Activated CD8-positive, alpha-beta T cell treated with anti-CD3 and anti-CD28 coated beads for 36 hours (primary cell): ENCODE measurements at regions not wholly inside any gene's neighbourhood (a gene's known extent, or its start where the extent isn't known, plus 50 kb on each side); places are given as distances from the start of the nearest gene placed in this dataset.
A peak's percentile ranks its signal among the peaks of the same experiment; 100 is the strongest.

Experiments used
- ATAC-seq: fragments of 200-7000 bp; cut with Tn5 transposase; one replicate; pipeline ENCODE4 v1.10.0; 2021; ENCODE audit warnings: mild to moderate bottlenecking, moderate library complexity
- CTCF ChIA-PET: fragments of 350-600 bp; sonication (Branson Sonifier 250); formaldehyde crosslinking; loops from one replicate; lab custom pipeline; 2021; ENCODE audit warnings: antibody characterized with exemption; lab: Charles Lee
- POLR2A ChIA-PET: fragments of 350-600 bp; sonication (Branson Sonifier 250); formaldehyde crosslinking; loops from one replicate; lab custom pipeline; 2021; ENCODE audit warnings: antibody characterized with exemption; lab: Charles Lee
- DNase-seq: peaks from one replicate; pipeline ENCODE4 v3.0.0-alpha.2; 2020
- H3K27ac Mint-ChIP-seq: one replicate; pipeline ENCODE4 v1.8.0; 2021; ENCODE audit warnings: mild to moderate bottlenecking, mixed read lengths
- H3K27me3 Mint-ChIP-seq: one replicate; pipeline ENCODE4 v1.8.0; 2021; ENCODE audit warnings: mixed read lengths
- H3K36me3 Mint-ChIP-seq: one replicate; pipeline ENCODE4 v1.8.0; 2021; ENCODE audit warnings: low read depth, mixed read lengths
- H3K4me1 Mint-ChIP-seq: one replicate; pipeline ENCODE4 v1.8.0; 2021; ENCODE audit warnings: low read depth, mixed read lengths
- H3K4me3 Mint-ChIP-seq: one replicate; pipeline ENCODE4 v1.8.0; 2021; ENCODE audit warnings: mild to moderate bottlenecking, moderate library complexity, mixed read lengths
- H3K9me3 Mint-ChIP-seq: one replicate; pipeline ENCODE4 v1.8.0; 2021; ENCODE audit warnings: mixed read lengths
- CTCF ChIP-seq: fragments of 200-600 bp; IDR thresholded peaks from one replicate; pipeline ENCODE4 v1.8.0; 2022; ENCODE audit warnings: antibody characterized with exemption, mild to moderate bottlenecking
- intact Hi-C: fragments of 100-400 bp; cut with micrococcal nuclease; formaldehyde crosslinking; loops from one replicate; pipeline ENCODE4 v1.10.0; 2022

GRCh38 chr20:22949331-22950109 lies 85.6 kb upstream of the SSTR4 start:
- Mint-ChIP-seq H3K36me3 (no peaks in the 10 kb centered on the region), H3K27me3 (peaks cover 2% of the 10 kb centered on the region), H3K9me3 (no peaks in the 10 kb centered on the region), H3K4me3 (no peak overlapping the region), H3K4me1 (no peaks in the 10 kb centered on the region), H3K27ac (no peak overlapping the region)
- ATAC-seq (peak; percentile 30), DNase-seq (peak; percentile 24)
- intact Hi-C loops, result no loop called here
- CTCF ChIA-PET, result no interaction called here
- POLR2A ChIA-PET, result no interaction called here
- TF ChIP-seq CTCF, result no peak

- ChIA-PET POLR2A (no interaction called here), CTCF (no interaction called here)
- H3K27me3 Mint-ChIP-seq, result no peaks in the 10 kb centered on the region
- intact Hi-C loops, result no loop called here
- TF ChIP-seq CTCF, result no peak
- no peak overlapping the region for H3K4me3 Mint-ChIP-seq
- DNase-seq, result no peak
- ATAC-seq, result no peak
- no peaks in the 10 kb centered on the region for H3K36me3 Mint-ChIP-seq
- H3K4me1 Mint-ChIP-seq, result no peaks in the 10 kb centered on the region
- H3K27ac Mint-ChIP-seq, result no peak overlapping the region
- no peaks in the 10 kb centered on the region for H3K9me3 Mint-ChIP-seq
Measured at GRCh38 chr20:22951966-22952365, 83.1 kb upstream of the SSTR4 start.

- Mint-ChIP-seq H3K36me3 (no peaks in the 10 kb centered on the region), H3K9me3 (no peaks in the 10 kb centered on the region), H3K27ac (no peak overlapping the region), H3K27me3 (no peaks in the 10 kb centered on the region), H3K4me1 (no peaks in the 10 kb centered on the region), H3K4me3 (no peak overlapping the region)
- TF ChIP-seq CTCF, result no peak
- ChIA-PET POLR2A (no interaction called here), CTCF (no interaction called here)
- DNase-seq, result no peak
- intact Hi-C loops, result no loop called here
- ATAC-seq, result no peak
Measured at GRCh38 chr20:22954661-22955060, 80.5 kb upstream of the SSTR4 start.

GRCh38 chr20:22958390-22958789 lies 76.7 kb upstream of the SSTR4 start:
- Mint-ChIP-seq H3K4me3 (no peak overlapping the region), H3K27me3 (no peaks in the 10 kb centered on the region), H3K4me1 (no peaks in the 10 kb centered on the region), H3K27ac (no peak overlapping the region), H3K36me3 (no peaks in the 10 kb centered on the region), H3K9me3 (no peaks in the 10 kb centered on the region)
- ATAC-seq, result no peak
- no peak for DNase-seq
- POLR2A ChIA-PET, result no interaction called here
- intact Hi-C loops, result no loop called here
- no peak for TF ChIP-seq CTCF
- CTCF ChIA-PET, result no interaction called here

GRCh38 chr20:22962567-22963439 lies 72.3 kb upstream of the SSTR4 start:
- Mint-ChIP-seq H3K27me3 (peaks cover 4% of the 10 kb centered on the region), H3K4me1 (no peaks in the 10 kb centered on the region), H3K27ac (no peak overlapping the region), H3K4me3 (no peak overlapping the region), H3K9me3 (no peaks in the 10 kb centered on the region), H3K36me3 (no peaks in the 10 kb centered on the region)
- DNase-seq (no peak), ATAC-seq (no peak)
- CTCF ChIA-PET, result interaction anchor here (0.8 to 1.5 kb wide), 2 partner anchors 12 to 271 kb away, joined by 3 to 5 read pairs; no protein-coding TSS in a partner anchor
- TF ChIP-seq CTCF, result no peak
- POLR2A ChIA-PET, result no interaction called here
- intact Hi-C loops, result no loop called here
